PC-9 (cell line): ENCODE measurements at regions not wholly inside any gene's neighbourhood (a gene's known extent, or its start where the extent isn't known, plus 50 kb on each side); places are given as distances from the start of the nearest gene placed in this dataset.

Experiments
- CTCF ChIP-seq: fragments of 200-600 bp; sonication (generic); conservative IDR thresholded peaks from 2 replicates; pipeline ENCODE4 v1.6.1; 2017; ENCODE audit warnings: mixed run types, antibody characterized with exemption, mild to moderate bottlenecking, moderate library complexity
- EZH2 ChIP-seq: fragments of 200-600 bp; sonication (generic); IDR thresholded peaks from 2 replicates; pipeline ENCODE4 v1.8.0; 2017; ENCODE audit warnings: antibody characterized with exemption, low read depth

DNA sequence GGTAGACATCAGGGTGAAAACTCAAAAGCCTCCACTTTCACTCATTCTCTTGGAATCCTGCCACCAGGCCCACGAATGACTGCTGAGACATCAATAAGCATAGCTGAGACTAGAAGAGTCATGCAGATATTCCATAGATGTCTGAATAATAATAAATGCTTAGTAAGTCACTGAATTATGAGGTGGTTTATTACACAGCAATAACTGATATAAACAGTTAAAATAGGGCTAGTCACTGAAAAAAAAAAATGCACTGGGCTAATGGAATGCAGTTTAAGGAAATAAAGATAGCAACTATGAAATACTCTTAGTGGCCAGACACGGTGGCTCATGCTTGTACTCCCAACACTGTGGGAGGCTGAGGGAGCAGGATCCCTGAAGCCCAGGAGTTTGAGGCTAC is 262.8 kb upstream of the CDH6 start:
- no peak for TF ChIP-seq EZH2
- TF ChIP-seq CTCF = no peak
